HEK293 (cell line): ENCODE measurements at regions not wholly inside any gene's neighbourhood (a gene's known extent, or its start where the extent isn't known, plus 50 kb on each side); places are given as distances from the start of the nearest gene placed in this dataset.

Experiments used
- PRDM1 ChIP-seq: fragments of 450-650 bp; formaldehyde crosslinking; IDR thresholded peaks from 2 replicates; pipeline ENCODE4; 2016; ENCODE audit warnings: missing biosample characterization, missing genetic modification characterization
- REST ChIP-seq: fragments of 450-650 bp; formaldehyde crosslinking; IDR thresholded peaks from 2 replicates; pipeline ENCODE4 v1.5.1; 2016; ENCODE audit warnings: missing biosample characterization, missing genetic modification characterization
- YY1 ChIP-seq: fragments of 450-650 bp; formaldehyde crosslinking; IDR thresholded peaks from 2 replicates; pipeline ENCODE4 v1.5.1; 2018; ENCODE audit warnings: missing biosample characterization, missing genetic modification characterization
- ZBTB49 ChIP-seq: fragments of 450-650 bp; formaldehyde crosslinking; IDR thresholded peaks from 2 replicates; pipeline ENCODE4 v1.5.1; 2016; ENCODE audit warnings: missing biosample characterization, missing genetic modification characterization, low read depth
- ZNF146 ChIP-seq: fragments of 450-650 bp; formaldehyde crosslinking; IDR thresholded peaks from 2 replicates; pipeline ENCODE4 v1.5.1; 2016; ENCODE audit warnings: missing biosample characterization, missing genetic modification characterization
- ZNF174 ChIP-seq: fragments of 450-650 bp; formaldehyde crosslinking; IDR thresholded peaks from 2 replicates; pipeline ENCODE4 v1.5.0; 2017; ENCODE audit warnings: missing biosample characterization, mild to moderate bottlenecking, missing genetic modification characterization
- ZNF184 ChIP-seq: fragments of 450-650 bp; IDR thresholded peaks from 2 replicates; pipeline ENCODE4 v1.5.1; 2018; ENCODE audit warnings: missing biosample characterization, mild to moderate bottlenecking, missing genetic modification characterization
- ZNF202 ChIP-seq: fragments of 450-650 bp; formaldehyde crosslinking; IDR thresholded peaks from 2 replicates; pipeline ENCODE4 v1.5.1; 2016; ENCODE audit warnings: missing biosample characterization, missing genetic modification characterization, borderline replicate concordance
- ZNF513 ChIP-seq: fragments of 450-650 bp; IDR thresholded peaks from 2 replicates; pipeline ENCODE4 v1.5.1; 2018; ENCODE audit warnings: missing biosample characterization, missing genetic modification characterization
- ZSCAN23 ChIP-seq: fragments of 450-650 bp; formaldehyde crosslinking; IDR thresholded peaks from 2 replicates; pipeline ENCODE4 v1.5.1; 2016; ENCODE audit warnings: missing biosample characterization, missing genetic modification characterization
- TF ChIP-seq, protein P1 (sequence below): fragments of 450-650 bp; formaldehyde crosslinking; IDR thresholded peaks from 2 replicates; pipeline ENCODE4 v1.5.1; 2016; ENCODE audit warnings: missing biosample characterization, missing genetic modification characterization
- TF ChIP-seq, protein P2 (sequence below): fragments of 450-650 bp; formaldehyde crosslinking; IDR thresholded peaks from 2 replicates; pipeline ENCODE4 v1.5.1; 2016; ENCODE audit warnings: missing biosample characterization, missing genetic modification characterization, low read depth
- TF ChIP-seq, protein P3 (sequence below): fragments of 450-650 bp; IDR thresholded peaks from 2 replicates; pipeline ENCODE4 v1.5.1; 2018; ENCODE audit warnings: missing biosample characterization, mild to moderate bottlenecking, missing genetic modification characterization
- TF ChIP-seq, protein P4 (sequence below): fragments of 450-650 bp; formaldehyde crosslinking; IDR thresholded peaks from 2 replicates; pipeline ENCODE4 v1.5.1; 2016; ENCODE audit warnings: missing biosample characterization, missing genetic modification characterization

- TF ChIP-seq ZNF174 (tag by site-specific recombination) (no peak), ZNF513 (no peak), PRDM1 (no peak), ZNF202 (no peak), ZBTB49 (tag by site-specific recombination) (no peak), ZSCAN23 (tag by site-specific recombination) (no peak), ZNF146 (tag by site-specific recombination) (no peak), ZNF184 (tag by site-specific recombination) (no peak), YY1 (tag by site-specific recombination) (no peak), REST (no peak)
- TF ChIP-seq, protein P1, sequence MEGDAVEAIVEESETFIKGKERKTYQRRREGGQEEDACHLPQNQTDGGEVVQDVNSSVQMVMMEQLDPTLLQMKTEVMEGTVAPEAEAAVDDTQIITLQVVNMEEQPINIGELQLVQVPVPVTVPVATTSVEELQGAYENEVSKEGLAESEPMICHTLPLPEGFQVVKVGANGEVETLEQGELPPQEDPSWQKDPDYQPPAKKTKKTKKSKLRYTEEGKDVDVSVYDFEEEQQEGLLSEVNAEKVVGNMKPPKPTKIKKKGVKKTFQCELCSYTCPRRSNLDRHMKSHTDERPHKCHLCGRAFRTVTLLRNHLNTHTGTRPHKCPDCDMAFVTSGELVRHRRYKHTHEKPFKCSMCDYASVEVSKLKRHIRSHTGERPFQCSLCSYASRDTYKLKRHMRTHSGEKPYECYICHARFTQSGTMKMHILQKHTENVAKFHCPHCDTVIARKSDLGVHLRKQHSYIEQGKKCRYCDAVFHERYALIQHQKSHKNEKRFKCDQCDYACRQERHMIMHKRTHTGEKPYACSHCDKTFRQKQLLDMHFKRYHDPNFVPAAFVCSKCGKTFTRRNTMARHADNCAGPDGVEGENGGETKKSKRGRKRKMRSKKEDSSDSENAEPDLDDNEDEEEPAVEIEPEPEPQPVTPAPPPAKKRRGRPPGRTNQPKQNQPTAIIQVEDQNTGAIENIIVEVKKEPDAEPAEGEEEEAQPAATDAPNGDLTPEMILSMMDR (tag by site-specific recombination), result no peak
- TF ChIP-seq, protein P2, sequence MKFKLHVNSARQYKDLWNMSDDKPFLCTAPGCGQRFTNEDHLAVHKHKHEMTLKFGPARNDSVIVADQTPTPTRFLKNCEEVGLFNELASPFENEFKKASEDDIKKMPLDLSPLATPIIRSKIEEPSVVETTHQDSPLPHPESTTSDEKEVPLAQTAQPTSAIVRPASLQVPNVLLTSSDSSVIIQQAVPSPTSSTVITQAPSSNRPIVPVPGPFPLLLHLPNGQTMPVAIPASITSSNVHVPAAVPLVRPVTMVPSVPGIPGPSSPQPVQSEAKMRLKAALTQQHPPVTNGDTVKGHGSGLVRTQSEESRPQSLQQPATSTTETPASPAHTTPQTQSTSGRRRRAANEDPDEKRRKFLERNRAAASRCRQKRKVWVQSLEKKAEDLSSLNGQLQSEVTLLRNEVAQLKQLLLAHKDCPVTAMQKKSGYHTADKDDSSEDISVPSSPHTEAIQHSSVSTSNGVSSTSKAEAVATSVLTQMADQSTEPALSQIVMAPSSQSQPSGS (tag by site-specific recombination), result no peak
- TF ChIP-seq, protein P3, sequence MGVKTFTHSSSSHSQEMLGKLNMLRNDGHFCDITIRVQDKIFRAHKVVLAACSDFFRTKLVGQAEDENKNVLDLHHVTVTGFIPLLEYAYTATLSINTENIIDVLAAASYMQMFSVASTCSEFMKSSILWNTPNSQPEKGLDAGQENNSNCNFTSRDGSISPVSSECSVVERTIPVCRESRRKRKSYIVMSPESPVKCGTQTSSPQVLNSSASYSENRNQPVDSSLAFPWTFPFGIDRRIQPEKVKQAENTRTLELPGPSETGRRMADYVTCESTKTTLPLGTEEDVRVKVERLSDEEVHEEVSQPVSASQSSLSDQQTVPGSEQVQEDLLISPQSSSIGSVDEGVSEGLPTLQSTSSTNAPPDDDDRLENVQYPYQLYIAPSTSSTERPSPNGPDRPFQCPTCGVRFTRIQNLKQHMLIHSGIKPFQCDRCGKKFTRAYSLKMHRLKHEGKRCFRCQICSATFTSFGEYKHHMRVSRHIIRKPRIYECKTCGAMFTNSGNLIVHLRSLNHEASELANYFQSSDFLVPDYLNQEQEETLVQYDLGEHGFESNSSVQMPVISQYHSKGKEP (tag by site-specific recombination), result no peak
- TF ChIP-seq, protein P4, sequence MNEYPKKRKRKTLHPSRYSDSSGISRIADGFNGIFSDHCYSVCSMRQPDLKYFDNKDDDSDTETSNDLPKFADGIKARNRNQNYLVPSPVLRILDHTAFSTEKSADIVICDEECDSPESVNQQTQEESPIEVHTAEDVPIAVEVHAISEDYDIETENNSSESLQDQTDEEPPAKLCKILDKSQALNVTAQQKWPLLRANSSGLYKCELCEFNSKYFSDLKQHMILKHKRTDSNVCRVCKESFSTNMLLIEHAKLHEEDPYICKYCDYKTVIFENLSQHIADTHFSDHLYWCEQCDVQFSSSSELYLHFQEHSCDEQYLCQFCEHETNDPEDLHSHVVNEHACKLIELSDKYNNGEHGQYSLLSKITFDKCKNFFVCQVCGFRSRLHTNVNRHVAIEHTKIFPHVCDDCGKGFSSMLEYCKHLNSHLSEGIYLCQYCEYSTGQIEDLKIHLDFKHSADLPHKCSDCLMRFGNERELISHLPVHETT (tag by site-specific recombination), result no peak
Observed at GRCh38 chr3:70775257-70775656, 462.8 kb upstream of the MDFIC2 start.
